ENCODE measurements at regions not wholly inside any gene's neighbourhood (a gene's known extent, or its start where the extent isn't known, plus 50 kb on each side); places are given as distances from the start of the nearest gene placed in this dataset.

DNA sequence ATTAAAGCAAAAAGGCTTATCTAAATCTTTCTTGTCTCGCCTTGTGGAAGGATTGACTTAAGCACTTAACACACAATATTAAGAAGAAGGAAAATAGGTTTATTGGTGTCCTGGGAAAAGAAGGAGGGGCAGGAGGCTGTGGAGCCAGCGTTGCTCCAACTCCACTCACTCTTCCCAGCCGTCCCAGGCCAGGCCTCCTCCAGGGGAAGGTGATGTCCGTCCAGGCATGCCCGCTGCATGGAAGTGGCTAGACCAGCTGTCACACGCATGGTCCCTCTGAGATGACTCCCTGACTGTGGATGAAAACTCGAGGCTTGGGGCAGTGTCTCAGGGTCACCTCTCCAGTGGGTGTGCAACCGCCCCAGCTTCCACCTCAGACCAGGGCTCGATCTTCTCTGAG, 281.1 kb downstream of the GALR1 start:
- TF ChIP-seq EZH2phosphoT487 (IDR thresholded peaks at IDR 0.05; ENCODE audit: low read depth): no peak
- TF ChIP-seq, protein P1, sequence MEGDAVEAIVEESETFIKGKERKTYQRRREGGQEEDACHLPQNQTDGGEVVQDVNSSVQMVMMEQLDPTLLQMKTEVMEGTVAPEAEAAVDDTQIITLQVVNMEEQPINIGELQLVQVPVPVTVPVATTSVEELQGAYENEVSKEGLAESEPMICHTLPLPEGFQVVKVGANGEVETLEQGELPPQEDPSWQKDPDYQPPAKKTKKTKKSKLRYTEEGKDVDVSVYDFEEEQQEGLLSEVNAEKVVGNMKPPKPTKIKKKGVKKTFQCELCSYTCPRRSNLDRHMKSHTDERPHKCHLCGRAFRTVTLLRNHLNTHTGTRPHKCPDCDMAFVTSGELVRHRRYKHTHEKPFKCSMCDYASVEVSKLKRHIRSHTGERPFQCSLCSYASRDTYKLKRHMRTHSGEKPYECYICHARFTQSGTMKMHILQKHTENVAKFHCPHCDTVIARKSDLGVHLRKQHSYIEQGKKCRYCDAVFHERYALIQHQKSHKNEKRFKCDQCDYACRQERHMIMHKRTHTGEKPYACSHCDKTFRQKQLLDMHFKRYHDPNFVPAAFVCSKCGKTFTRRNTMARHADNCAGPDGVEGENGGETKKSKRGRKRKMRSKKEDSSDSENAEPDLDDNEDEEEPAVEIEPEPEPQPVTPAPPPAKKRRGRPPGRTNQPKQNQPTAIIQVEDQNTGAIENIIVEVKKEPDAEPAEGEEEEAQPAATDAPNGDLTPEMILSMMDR (IDR thresholded peaks at IDR 0.05; ENCODE audit: low read depth, low read length): no peak
